ENCODE measurements at regions not wholly inside any gene's neighbourhood (a gene's known extent, or its start where the extent isn't known, plus 50 kb on each side); places are given as distances from the start of the nearest gene placed in this dataset.

GRCh38 chr2:142687509-142687908 is 190.0 kb upstream of the KYNU start:
- Histone ChIP-seq H3K79me2 (ENCODE audit: insufficient read depth, low read length) (no peaks in the 10 kb centered on the region), H3K18ac (ENCODE audit: insufficient read length, low read depth, low read length) (no peak overlapping the region), H4K5ac (ENCODE audit: insufficient read length, low read depth, low read length) (no peak overlapping the region), H3K4me2 (ENCODE audit: insufficient read depth, insufficient read length, low read length) (no peak overlapping the region), H3T11ph (ENCODE audit: low read length) (no peak overlapping the region), H3K27ac (ENCODE audit: insufficient read length, low read depth, low read length) (no peak overlapping the region), H2AK5ac (ENCODE audit: insufficient read length, low read length) (no peak overlapping the region), H2AFZ (ENCODE audit: low read length) (no peak overlapping the region), H2BK20ac (ENCODE audit: low read depth, low read length, poor library complexity, severe bottlenecking) (no peak overlapping the region), H3K9ac (ENCODE audit: extremely low read depth, insufficient read length, low read length) (no peak overlapping the region), H4K8ac (replicated peaks; ENCODE audit: insufficient read length, low read depth, low read length) (no peak overlapping the region), H4K91ac (ENCODE audit: insufficient read length, low read depth, low read length) (no peak overlapping the region), H3K23me2 (ENCODE audit: insufficient read length, low read depth, low read length, poor library complexity, severe bottlenecking) (no peaks in the 10 kb centered on the region), H2BK15ac (ENCODE audit: low read depth, low read length) (no peak overlapping the region), H3K23ac (ENCODE audit: insufficient read length, low read depth, low read length) (no peak overlapping the region), H3K27me3 (ENCODE audit: insufficient read depth, low read length) (no peaks in the 10 kb centered on the region), H2BK5ac (ENCODE audit: insufficient read length, low read length) (no peak overlapping the region), H3K4ac (ENCODE audit: low read depth, low read length) (no peak overlapping the region), H2BK12ac (ENCODE audit: insufficient read length, low read depth, low read length) (no peak overlapping the region), H3K79me1 (ENCODE audit: insufficient read depth, low read depth, low read length, poor library complexity, severe bottlenecking) (no peaks in the 10 kb centered on the region), H3K56ac (ENCODE audit: insufficient read length, low read depth, low read length) (no peak overlapping the region), H3K4me1 (ENCODE audit: insufficient read depth, low read length) (no peaks in the 10 kb centered on the region), H4K20me1 (ENCODE audit: control insufficient read depth, insufficient read depth, insufficient read length) (no peaks in the 10 kb centered on the region), H2BK120ac (ENCODE audit: low read depth, low read length, poor library complexity, severe bottlenecking) (no peak overlapping the region), H3K9me3 (ENCODE audit: control insufficient read depth, low read depth, low read length) (no peaks in the 10 kb centered on the region), H3K14ac (ENCODE audit: insufficient read depth, low read length) (no peak overlapping the region)
- Mint-ChIP-seq H3K36me3 (ENCODE audit: insufficient read depth in 1 of 3, low read depth in 3 of 3) (no peaks in the 10 kb centered on the region), H3K9me3 (no peaks in the 10 kb centered on the region), H3K4me3 (no peak overlapping the region), H3K27me3 (ENCODE audit: low read depth) (no peaks in the 10 kb centered on the region), H3K4me1 (peaks cover 15 to 19% of the 10 kb centered on the region in 2 experiments), H3K27ac (no peak overlapping the region)
- no CpG with 5 or more reads among the region's 5 CpGs for WGBS (ENCODE audit: extremely low coverage, insufficient read length, low lambda C conversion rate)
- DNase-seq: no peak
- no peak for TF ChIP-seq CTCF (conservative IDR thresholded peaks at IDR 0.05)

Measured in H9 (cell line).